ENCODE measurements at regions not wholly inside any gene's neighbourhood (a gene's known extent, or its start where the extent isn't known, plus 50 kb on each side); places are given as distances from the start of the nearest gene placed in this dataset.
A peak's percentile ranks its signal among the peaks of the same experiment; 100 is the strongest.

GRCh38 chr1:75083223-75083622 is 51.0 kb upstream of the LHX8 start:
- no peak for DNase-seq (ENCODE audit: low spot score)

GRCh38 chr1:75083848-75084514 is 50.2 kb upstream of the LHX8 start:
- peak; percentile 18 for DNase-seq (ENCODE audit: low spot score)
